Glutamatergic neuron (in vitro differentiated cells): ENCODE measurements at regions not wholly inside any gene's neighbourhood (a gene's known extent, or its start where the extent isn't known, plus 50 kb on each side); places are given as distances from the start of the nearest gene placed in this dataset.

Experiments
- DNase-seq: peaks from one replicate; pipeline ENCODE4 v3.0.0; 2022
- H3K27ac Mint-ChIP-seq: one replicate; pipeline ENCODE4 v1.8.0; 2020; ENCODE audit warnings: mild to moderate bottlenecking, mixed read lengths, inconsistent platforms; ENCODE audit not compliant: unreplicated experiment
- H3K27me3 Mint-ChIP-seq: one replicate; pipeline ENCODE4 v1.8.0; 2020; ENCODE audit warnings: mild to moderate bottlenecking, moderate library complexity, mixed read lengths, inconsistent platforms; ENCODE audit not compliant: unreplicated experiment
- H3K36me3 Mint-ChIP-seq: one replicate; pipeline ENCODE4 v1.8.0; 2020; ENCODE audit warnings: mild to moderate bottlenecking, mixed read lengths, inconsistent platforms; ENCODE audit not compliant: unreplicated experiment
- H3K4me1 Mint-ChIP-seq: one replicate; pipeline ENCODE4 v1.8.0; 2020; ENCODE audit warnings: mild to moderate bottlenecking, low read depth, mixed read lengths, inconsistent platforms; ENCODE audit not compliant: unreplicated experiment
- H3K4me3 Mint-ChIP-seq: one replicate; pipeline ENCODE4 v1.8.0; 2020; ENCODE audit warnings: mild to moderate bottlenecking, mixed read lengths, inconsistent platforms; ENCODE audit not compliant: unreplicated experiment
- H3K9me3 Mint-ChIP-seq: one replicate; pipeline ENCODE4 v1.8.0; 2020; ENCODE audit warnings: mild to moderate bottlenecking, moderate library complexity, mixed read lengths, inconsistent platforms; ENCODE audit not compliant: unreplicated experiment
- CTCF ChIP-seq: fragments of 200-600 bp; sonication (generic); IDR thresholded peaks from one replicate; pipeline ENCODE4 v1.5.0; 2021; ENCODE audit not compliant: partially characterized antibody, unreplicated experiment

GRCh38 chr7:19853261-19853832 lies 79.9 kb upstream of the TMEM196 start:
- Mint-ChIP-seq H3K27me3 (no peaks in the 10 kb centered on the region), H3K36me3 (no peaks in the 10 kb centered on the region), H3K4me3 (no peak overlapping the region), H3K9me3 (peaks cover 3% of the 10 kb centered on the region), H3K27ac (no peak overlapping the region), H3K4me1 (peaks cover 5% of the 10 kb centered on the region)
- no peak for TF ChIP-seq CTCF
- DNase-seq, result no peak

DNA sequence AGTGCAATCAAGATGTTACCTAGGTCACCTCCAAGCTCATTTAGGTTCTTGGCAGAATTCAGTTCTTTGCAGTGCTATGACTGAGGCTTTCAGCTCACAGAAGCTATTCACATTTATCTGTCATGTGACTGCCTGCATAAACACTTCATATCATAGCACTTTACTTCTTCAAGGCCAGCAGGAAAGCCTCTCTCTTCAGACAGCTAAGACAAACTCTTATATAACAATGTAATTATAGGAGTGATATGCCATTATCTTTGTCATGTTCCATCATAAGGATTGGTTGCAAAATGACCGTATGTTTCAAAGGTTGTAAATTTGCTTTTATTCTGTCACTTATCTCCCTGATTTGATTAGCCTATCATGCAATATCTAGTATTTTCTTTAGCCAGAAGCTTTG lies 78.8 kb upstream of the TMEM196 start:
- no peak overlapping the region for H3K27ac Mint-ChIP-seq
- H3K9me3 Mint-ChIP-seq, result peaks cover 3% of the 10 kb centered on the region
- peaks cover 5% of the 10 kb centered on the region for H3K4me1 Mint-ChIP-seq
- no peak overlapping the region for H3K4me3 Mint-ChIP-seq
- no peaks in the 10 kb centered on the region for H3K36me3 Mint-ChIP-seq
- no peak for TF ChIP-seq CTCF
- H3K27me3 Mint-ChIP-seq, result no peaks in the 10 kb centered on the region
- DNase-seq, result no peak

- Mint-ChIP-seq H3K27ac (no peak overlapping the region), H3K27me3 (no peaks in the 10 kb centered on the region), H3K4me3 (no peak overlapping the region), H3K4me1 (peaks cover 2% of the 10 kb centered on the region), H3K36me3 (no peaks in the 10 kb centered on the region), H3K9me3 (peaks cover 1% of the 10 kb centered on the region)
- no peak for DNase-seq
- no peak for TF ChIP-seq CTCF
These were observed 78.1 kb upstream of the TMEM196 start for GRCh38 chr7:19851504-19851903.

DNA sequence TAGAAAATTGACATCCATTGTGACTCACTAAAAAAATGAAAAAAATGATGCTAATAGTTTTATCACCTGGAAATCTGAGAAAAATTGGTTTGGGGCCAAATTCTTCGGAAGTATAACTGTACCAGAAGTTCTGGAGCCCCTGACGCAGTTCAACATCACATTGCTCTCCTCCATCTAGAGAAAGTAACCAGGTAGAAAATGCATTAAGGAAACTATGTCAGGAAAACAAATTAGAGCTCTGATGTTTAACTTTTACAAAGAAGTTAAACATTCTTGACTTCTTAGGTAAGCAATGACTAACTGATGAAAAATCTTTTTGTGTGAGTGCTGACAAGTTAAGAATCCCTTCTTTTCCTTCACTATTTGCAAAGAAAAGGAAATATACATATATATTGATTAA lies 61.1 kb upstream of the TMEM196 start:
- no peak for TF ChIP-seq CTCF
- no peaks in the 10 kb centered on the region for H3K4me1 Mint-ChIP-seq
- H3K36me3 Mint-ChIP-seq, result no peaks in the 10 kb centered on the region
- H3K9me3 Mint-ChIP-seq, result no peaks in the 10 kb centered on the region
- no peak overlapping the region for H3K27ac Mint-ChIP-seq
- no peak for DNase-seq
- no peaks in the 10 kb centered on the region for H3K27me3 Mint-ChIP-seq
- no peak overlapping the region for H3K4me3 Mint-ChIP-seq

DNA sequence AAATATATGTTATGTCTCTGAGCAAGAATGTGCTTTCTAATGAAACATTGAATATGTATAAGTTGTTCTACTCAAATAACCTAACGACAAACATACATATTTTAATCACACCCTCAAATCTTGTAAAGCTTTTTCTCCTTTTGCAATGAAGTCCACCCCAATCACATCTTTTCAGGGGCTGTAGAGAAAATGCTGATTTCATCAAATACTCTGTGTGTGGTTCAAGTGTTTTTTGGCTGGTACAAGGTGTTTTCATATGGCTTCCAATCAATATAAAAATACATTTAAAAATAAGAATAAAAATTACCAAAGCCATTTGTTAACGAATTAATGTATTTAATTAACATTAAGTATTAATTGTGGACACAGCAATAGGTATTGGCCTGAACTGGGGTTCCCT lies 57.2 kb upstream of the TMEM196 start:
- H3K4me1 Mint-ChIP-seq, result no peaks in the 10 kb centered on the region
- H3K9me3 Mint-ChIP-seq, result no peaks in the 10 kb centered on the region
- no peak for TF ChIP-seq CTCF
- H3K4me3 Mint-ChIP-seq, result no peak overlapping the region
- DNase-seq, result no peak
- H3K27ac Mint-ChIP-seq, result no peak overlapping the region
- no peaks in the 10 kb centered on the region for H3K27me3 Mint-ChIP-seq
- no peaks in the 10 kb centered on the region for H3K36me3 Mint-ChIP-seq
